GM21423 (cell line): ENCODE measurements at regions not wholly inside any gene's neighbourhood (a gene's known extent, or its start where the extent isn't known, plus 50 kb on each side); places are given as distances from the start of the nearest gene placed in this dataset.

ENCODE experiments used
- ATAC-seq: cut with Tn5 transposase; IDR thresholded peaks from one replicate; pipeline ENCODE4 v1.9.1; 2021; ENCODE audit warnings: mild to moderate bottlenecking, moderate library complexity; ENCODE audit not compliant: unreplicated experiment

DNA sequence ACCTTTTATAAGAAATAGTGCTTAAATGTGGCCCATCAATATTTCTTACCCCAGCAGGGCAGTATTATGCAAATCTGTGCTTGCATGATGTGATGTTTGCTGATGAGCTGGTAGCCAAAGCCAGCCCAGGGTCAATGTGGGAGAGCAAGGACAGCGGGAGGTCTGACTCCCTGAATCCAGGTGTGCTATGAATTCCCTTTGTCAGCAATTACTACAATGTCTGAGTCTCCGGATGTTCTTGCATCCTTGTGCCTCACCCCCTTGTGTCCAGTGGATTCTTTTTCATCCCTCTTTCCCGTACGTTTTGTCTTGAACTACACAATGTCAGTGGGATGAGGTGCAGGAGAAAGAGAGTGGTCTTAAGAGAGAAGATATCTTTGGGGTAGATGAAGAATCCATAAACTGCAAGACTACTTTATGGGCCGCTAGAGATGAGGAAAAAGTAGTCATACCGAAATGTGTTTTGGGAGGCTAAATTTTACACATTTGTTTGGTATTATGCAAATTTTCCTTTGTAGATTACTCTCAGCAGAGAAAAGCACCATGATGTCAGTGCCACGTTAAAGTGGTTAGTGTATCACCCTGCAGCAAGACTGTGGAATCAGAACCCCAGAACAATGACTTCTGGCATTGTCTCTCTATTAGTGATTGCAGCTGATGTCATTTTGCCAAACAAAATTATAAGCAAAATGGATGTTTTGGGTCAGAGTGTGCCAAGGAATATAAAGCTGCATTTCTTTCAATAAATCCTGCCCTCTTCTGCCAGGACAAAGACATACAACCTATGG is 53.5 kb upstream of the TSHZ3 start:
- ATAC-seq: no peak

DNA sequence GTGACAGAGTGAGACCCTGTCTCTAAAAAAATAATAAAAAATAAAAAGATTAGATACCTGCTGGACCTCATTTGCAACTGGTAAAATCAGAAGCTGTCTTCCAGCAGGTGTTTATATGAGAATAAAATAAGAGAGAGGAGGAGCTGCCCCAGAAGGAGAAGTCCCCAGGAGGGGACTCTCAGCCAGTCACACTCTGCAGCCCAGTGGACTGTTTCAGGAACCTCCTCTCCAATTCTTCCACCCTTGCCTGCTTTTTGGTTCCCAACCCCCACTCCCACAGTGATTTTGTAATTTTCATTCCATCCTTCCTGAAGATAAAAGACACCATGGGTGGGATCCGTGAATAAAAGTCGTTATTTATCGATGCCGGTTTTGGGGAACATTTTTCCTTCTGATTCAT is 56.9 kb upstream of the TSHZ3 start:
- ATAC-seq: no peak

DNA sequence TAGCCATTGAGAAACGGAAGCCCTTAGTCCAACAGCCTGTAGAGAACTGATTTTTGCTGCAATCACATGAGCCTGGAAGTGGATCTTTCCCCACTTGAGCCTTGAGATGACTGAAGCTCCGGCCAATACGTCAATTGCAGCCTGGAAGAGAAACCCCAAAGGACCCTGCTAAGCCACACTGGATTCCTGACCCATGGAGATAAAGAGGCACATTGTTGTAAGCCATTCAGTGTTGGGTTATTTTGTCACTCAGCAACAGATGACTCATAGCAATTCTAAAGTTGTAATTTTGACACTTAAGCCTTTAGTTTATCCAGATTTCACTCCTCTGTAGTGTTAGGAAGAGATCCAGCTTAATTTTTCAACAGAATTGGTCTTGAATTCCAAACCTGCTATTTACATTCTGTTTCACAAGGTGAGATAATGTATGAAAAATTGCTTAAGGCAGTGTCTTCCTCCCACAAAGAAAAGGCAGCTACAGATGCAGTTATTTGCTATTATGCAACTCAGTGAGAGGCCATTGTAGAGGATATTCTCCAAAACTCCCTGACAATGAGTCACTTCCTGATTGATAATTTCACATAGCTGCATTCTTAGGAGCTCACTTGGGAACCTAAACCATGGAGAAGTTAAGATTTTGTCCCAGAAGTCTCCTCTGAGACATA is 59.4 kb upstream of the TSHZ3 start:
- no peak for ATAC-seq

DNA sequence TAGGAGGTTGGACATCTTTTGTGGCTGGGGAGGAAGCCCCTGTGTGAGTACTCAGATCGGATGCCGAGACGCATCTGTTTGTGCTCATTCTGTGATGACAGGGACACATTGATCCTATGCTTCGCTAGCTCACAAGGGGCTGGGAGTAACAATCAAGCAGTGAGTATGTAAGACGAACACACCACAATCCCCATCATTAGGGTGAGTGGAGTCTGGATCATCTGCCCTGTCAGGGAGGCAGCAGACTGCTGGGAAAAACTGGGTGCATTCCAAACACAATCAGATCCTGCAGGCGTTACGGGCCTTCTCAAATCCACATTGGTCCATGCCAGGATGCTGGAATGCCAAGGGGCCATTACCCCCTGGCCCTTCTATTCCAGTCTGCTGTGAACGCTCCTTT is 64.1 kb upstream of the TSHZ3 start:
- ATAC-seq: no peak

DNA sequence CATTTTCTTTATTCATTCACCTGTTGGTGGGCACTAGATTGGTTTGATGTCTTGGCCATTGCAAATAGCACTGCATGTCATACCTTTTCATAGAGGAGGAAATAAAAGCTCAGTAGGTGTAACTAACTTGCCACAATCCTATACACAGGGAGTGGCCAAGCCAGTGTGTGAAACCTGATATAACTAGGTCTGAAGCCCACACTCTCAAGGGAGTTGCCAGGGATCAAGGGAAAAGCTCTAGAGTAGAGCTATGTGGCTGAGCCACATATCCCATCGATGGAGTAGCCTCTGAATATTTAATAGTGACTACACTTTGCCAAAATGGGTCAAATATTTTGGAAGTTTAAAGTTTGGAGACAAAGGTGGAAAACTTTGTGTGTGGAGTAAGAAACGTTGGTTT is 66.1 kb upstream of the TSHZ3 start:
- ATAC-seq: no peak

DNA sequence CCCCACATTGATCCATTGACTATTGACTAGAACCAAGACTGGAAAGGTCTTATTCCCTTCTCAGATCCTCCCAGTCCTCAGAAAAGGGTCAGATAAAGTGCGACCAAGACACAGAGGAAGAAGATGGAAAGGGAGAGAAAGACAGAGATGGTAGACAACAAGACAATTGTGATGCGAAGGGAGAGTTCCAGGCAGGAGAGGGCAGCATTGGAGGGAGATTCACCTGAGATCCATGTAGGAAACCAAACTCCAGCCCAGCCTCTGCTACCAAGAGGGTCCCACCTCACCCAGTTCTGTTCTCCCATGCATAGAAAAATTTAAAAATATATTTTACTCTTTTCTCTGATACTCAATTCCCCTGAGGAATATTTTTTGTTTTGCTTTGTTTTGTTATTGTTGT is 67.3 kb upstream of the TSHZ3 start:
- no peak for ATAC-seq

DNA sequence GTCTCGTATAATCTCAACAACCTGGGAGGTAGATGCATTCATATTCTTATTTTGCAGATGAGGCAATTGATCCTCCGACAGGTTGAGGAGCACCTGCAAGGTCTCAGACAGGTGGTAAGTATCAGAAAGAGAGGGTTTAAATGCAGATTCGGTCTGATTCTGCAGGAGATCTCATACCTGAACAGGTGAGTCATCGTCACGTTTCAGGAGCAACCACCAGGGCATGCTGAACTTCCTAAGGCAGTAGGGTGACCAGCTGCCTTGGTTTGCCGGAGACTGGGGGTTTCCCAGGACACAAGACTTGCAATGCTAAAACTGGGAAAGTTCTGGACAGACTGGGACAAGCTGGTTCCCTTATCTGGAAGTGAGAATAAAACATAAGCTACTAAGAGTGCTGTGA is 68.8 kb upstream of the TSHZ3 start:
- no peak for ATAC-seq

DNA sequence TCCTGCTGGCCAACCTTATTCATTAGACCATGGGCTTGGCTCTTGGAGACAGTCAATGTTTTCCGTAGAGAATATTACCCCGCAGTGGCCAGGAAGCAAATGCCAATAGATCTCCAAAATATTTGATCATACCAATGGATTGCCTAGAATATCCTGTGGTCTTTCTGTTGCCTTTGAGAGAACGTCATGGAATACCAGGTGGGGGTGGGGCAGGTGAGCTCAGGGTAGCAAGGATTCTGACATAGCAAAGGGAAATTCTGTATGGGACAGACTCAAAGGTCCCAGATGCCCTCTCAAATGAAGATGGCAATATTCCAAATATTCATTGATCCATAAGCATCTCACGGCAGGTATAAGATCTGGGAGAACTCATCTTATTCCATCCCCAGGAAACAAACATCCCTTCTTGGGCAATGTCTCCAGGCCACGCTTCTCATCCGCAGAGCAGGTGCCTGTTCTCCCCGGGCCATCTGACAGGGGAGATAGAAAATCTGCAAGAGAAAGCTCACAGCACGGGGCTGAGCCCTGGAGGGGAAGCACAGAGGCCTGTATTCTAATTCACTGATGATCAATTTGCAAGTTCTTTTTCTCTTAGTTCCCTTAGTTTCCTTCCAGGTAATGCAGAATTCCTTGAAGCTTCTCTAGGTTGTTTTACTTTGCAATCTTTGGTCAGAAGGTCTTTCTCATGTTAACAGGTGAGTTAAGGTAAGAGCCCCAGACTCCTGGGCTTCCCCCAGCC is 69.6 kb upstream of the TSHZ3 start:
- no peak for ATAC-seq

DNA sequence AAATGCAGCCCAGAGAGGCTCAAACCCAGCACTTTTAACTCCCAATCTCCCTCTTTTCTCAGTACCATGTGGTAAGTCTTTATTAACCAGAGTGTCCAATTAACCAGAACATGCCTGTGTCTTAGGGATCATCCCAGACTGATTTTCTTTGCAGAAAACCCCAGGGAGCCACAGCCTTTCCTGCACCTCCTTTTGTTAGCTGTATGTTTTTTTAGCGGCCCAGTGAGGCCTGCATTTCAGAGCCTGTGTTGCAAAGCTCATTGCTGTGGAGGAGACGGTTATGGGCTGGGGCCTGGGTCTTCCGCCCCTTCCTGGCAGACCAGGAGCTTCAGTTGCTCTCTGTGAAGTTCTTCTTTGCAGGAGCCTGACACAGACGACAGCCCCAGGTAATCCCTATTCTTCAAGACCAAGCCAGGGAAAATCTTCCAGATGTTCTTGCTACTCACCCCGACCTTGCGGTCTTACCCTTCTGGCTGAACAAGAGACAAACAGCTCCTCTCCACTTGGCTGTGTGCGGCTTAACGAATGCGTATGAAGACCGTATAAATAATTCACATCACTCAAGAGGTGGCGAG is 70.7 kb upstream of the TSHZ3 start:
- no peak for ATAC-seq

DNA sequence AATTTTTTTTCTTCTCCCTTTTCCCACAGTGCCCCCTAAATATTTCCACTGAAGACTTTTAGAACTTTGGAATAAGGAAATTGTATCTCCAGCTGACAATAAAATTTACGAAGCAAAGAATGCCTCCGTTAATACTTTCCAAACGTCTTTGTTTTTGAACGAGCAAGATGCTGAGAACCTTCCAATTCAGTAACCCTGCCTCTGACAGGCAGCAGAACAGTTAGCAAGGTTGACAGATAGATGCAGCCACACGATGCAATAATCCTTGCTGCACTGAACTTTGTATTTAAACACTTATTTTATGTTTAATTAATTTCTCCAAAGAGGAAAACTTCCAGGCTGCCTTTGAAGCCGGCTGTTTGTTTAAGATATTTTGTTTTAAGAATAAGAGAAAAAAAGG is 71.8 kb upstream of the TSHZ3 start:
- no peak for ATAC-seq

DNA sequence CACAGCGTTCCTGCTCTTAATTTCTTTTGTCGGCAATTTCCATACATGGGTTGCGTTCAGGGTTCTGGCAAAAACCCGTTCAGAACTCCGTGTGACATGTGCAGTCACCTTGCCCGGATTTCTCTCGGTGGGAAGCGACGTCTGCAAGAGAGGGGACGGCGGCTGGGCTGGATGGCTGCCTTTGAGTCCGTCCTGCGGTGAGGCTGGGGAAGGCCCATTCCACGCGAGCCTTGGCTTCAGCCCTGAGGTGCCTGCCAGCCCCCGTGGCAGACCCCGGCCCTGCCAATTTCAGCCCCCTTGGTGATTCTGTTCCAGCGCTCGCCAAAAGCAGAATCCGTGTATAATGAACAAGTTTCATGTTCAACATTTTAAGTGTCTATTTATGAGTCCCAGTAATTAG is 72.6 kb upstream of the TSHZ3 start:
- no peak for ATAC-seq

DNA sequence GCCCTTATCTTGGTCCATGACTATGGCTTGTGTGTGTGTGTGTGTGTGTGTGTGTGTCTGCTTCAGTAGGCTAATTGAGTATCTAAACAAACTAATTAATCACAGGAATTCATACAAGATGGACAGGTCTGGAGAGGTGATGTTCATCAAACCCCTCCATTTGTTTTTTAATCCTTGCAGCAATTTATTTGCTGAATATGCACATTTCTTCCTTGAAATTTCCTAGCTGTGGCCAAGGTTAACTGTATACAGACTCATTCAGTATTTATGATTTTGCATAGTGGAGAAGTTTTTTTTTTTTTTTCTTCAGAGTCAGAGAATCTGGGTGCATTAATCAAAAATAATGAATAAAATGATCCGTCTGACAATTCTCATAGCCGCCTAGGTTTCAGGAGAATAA is 74.7 kb upstream of the TSHZ3 start:
- ATAC-seq: no peak

DNA sequence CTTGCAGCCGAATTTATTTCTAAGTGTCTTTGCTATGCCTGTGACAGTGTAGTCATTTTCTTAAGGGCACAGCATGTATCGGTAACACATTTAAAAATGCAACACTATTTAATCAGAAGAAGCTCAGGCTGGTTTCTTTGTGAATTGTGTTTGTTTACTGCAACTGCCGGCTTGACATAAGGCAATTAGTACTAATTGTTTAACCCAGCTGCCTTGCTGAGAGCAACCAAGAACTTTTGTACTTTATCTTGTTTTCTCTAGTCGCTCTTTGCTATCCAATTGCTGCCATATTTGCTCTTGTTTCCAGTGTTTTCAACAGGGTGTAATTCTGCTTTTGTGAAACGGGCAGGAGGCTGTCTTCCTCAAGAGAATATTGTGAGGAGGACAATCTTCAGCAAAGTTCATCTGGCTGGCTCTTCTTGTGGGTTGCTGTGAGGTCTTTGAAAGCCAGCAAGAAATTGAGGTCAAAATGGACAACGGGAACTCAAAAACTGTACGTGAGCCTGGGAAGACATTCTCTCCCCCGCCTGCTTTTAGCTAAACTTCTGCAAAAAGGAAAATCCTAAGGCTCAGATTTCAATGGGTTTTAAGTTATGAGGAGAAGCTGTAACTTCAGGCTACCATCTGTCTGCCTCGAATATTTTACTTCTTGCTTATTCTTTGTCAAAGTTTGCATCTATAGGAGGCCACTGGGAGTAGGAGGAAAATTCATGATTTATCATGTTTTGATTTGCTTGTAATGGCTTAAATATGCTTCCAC is 75.8 kb upstream of the TSHZ3 start:
- no peak for ATAC-seq

DNA sequence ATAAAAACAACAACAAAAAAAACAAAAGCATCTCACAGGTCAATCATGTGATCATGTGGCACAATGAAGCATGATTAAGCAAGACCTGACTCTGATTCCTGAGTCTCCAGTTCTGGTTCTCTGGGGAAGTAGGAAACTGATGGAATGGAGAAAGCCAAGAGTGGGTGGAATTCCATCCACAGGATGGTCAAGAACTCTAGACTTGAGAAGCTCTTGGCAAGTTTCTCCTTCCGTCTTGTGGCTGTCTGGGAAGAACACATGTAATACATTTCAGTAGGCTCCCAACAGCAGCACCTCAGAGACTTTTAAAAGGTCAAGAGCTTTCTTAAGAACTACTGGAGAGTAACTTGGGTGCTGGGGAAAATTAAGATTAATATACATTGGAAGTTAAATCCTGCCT is 78.6 kb upstream of the TSHZ3 start:
- ATAC-seq: no peak

DNA sequence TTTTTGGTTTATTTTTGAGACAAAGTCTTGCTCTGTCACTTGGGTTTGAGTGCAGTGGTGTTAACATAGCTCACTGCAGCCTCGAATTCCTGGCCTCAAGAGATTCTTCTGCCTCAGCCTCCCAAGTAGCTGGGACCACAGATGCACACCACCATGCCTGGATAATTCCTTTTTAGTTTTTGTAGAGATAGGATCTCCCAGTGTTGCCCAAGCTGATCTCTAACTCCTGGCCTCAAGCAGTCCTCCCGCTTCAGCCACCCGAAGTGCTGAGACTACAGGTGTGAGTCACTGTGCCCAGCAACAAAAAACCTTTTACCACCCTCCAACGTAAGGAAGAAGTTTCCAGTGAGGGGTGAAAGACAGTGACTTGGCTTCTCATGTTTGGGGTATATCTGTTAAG is 81.1 kb upstream of the TSHZ3 start:
- no peak for ATAC-seq

DNA sequence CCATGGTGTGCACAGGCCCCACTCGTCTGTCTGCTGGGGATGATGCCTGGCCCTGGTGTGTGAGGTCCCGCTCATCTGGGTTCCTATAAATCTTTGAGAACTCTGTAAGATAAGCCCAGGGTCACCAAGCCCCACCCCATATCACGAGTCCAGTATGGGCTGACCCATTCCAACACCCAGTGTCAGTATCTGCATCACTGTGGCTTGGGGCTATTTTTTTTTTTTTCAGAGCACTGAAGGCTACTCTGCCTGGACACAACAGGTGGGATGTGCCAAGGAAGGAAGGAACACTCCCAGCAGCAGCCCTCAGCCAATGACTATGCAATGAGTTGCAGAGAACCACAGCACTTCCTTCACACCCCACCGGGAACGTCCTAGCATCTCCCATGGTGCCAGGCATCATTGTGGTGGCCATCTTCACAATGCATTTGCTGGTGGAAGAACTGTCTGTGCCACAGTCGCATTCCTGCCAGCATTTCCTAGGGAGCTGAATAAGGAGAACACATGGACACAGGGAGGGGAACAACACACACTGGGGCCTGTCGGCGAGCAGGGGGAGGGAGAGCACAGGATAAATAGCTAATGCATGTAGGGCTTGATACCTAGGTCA is 83.1 kb upstream of the TSHZ3 start:
- no peak for ATAC-seq

DNA sequence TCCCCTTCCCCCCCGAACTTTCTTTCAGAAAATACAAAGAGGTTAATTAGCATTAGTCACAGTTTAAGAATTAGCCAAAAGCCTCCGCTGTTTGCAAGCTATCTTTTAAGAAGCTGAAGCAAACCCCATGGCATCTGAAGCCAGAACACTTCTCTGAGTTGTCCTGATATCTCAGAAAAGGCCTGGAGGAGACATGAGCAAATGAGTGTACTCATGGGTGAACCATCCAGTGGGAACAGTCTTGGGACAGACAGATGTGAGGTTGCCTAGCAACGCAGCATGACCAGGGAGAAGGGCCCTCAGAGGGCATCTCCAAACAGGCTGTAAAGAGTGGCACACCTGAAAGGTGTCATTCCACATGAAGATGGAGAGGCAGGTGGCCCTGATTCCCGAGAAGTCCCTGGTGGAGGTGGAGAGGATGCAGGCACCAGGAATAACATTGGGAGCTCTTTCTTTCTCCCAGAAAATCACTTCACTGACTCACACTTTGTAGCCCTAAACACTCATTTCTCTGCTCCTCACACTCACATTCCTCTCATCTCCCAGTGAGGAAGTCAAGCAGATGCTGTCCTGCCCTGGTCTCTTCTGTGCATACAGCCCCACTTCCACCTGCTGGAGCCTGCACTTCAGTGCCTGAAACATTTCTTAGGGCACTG is 87.0 kb upstream of the TSHZ3 start:
- no peak for ATAC-seq

DNA sequence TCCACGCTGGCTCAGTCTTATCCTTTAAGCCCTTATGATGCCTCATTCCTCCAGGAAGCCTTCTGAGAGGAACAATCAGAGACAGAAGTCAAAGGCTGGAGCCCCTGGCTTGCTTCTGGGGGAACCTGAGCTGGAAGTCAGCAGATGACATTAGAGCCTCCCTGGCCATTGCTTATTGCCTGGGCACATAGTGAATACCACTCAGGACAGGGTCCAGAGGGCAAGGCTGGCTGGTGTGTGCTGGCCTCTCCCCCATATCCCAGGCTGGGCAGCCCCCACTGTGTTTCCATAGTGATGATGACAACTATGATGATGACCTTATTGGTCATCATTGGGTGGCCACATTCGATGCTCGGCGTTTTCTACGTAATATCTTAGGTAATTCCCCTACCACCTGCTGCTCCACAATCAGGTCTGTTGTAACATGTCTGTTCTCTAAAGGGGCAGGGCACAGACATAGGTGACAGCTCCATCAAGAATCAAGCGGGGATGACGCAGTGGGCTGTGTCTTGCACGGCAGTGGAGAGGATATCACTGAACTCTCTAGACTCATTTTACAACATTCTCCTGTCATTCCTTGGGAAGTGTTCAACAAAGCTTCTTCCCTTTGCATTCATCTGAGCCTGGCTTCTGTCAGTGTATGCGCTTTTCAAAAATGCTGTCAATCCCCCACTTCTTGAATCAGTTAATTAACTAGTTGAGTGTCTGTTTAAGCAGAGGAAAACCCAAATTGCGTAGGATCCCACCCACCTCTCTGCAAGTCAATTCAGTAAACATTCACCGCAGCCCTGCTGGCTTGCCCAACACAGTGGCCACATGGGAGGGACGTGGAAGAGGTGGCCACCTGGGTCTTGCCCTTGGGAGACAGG is 89.4 kb upstream of the TSHZ3 start:
- no peak for ATAC-seq

DNA sequence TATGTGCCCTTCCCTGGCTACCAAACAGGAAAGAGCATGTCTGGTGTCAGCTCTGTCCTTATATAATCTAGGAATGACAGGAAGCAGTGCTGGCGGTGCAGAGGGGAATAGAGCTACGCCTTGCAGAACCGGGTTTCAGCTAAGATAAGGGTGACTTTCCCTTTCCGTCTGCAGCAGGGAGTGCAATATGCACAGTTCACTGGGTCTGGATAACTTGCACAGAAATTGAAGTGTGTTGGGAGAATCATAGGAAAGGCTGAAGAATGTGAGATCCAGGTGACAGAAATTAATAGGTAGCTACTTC is 90.0 kb upstream of the TSHZ3 start:
- ATAC-seq: no peak
